OCI-LY1 (cell line): ENCODE measurements at regions not wholly inside any gene's neighbourhood (a gene's known extent, or its start where the extent isn't known, plus 50 kb on each side); places are given as distances from the start of the nearest gene placed in this dataset.

Experiments
- H2AFZ ChIP-seq: fragments of 200-600 bp; sonication (generic), shearing (Covaris generic); 2 replicates; pipeline ENCODE4 v1.6.0; 2014; ENCODE audit warnings: antibody characterized with exemption, mild to moderate bottlenecking, low read length
- H3F3A ChIP-seq: fragments of 200-600 bp; sonication (generic), shearing (Covaris generic); 2 replicates; pipeline ENCODE4 v1.6.0; 2014; ENCODE audit warnings: mild to moderate bottlenecking, antibody characterized with exemption, low read length, moderate library complexity; ENCODE audit not compliant: insufficient read depth
- H3K27ac ChIP-seq: fragments of 200-600 bp; sonication (generic); 2 replicates; pipeline ENCODE4 v1.5.1; 2014; ENCODE audit warnings: low read length, mixed run types, mild to moderate bottlenecking, low read depth; ENCODE audit not compliant: poor library complexity, severe bottlenecking
- H3K27me3 ChIP-seq: fragments of 200-600 bp; sonication (generic); 2 replicates; pipeline ENCODE4 v1.6.0; 2014; ENCODE audit warnings: antibody characterized with exemption, mild to moderate bottlenecking, low read length, moderate library complexity; ENCODE audit not compliant: insufficient read depth
- H3K36me3 ChIP-seq: fragments of 200-600 bp; sonication (generic); 2 replicates; pipeline ENCODE4 v1.6.1; 2014; ENCODE audit warnings: mild to moderate bottlenecking, antibody characterized with exemption, low read length, moderate library complexity, mixed read lengths; ENCODE audit not compliant: insufficient read depth
- H3K4me1 ChIP-seq: fragments of 200-600 bp; sonication (generic); 2 replicates; pipeline ENCODE4 v1.5.1; 2014; ENCODE audit warnings: mild to moderate bottlenecking, low read length, moderate library complexity; ENCODE audit not compliant: insufficient read depth, severe bottlenecking
- H3K4me2 ChIP-seq: fragments of 200-600 bp; sonication (generic), shearing (Covaris generic); 2 replicates; pipeline ENCODE4 v1.6.1; 2014; ENCODE audit warnings: low read length
- H3K4me3 ChIP-seq: fragments of 200-600 bp; sonication (generic); 2 replicates; pipeline ENCODE4 v1.5.1; 2014; ENCODE audit warnings: low read length, low read depth, mild to moderate bottlenecking, mixed read lengths; ENCODE audit not compliant: poor library complexity, severe bottlenecking
- H3K79me2 ChIP-seq: fragments of 200-600 bp; shearing (Covaris generic); 2 replicates; pipeline ENCODE4 v1.6.1; 2016; ENCODE audit warnings: mixed run types, low read length, mixed read lengths; ENCODE audit not compliant: insufficient read depth
- H3K9ac ChIP-seq: fragments of 200-600 bp; sonication (generic), shearing (Covaris generic); 2 replicates; pipeline ENCODE4 v1.6.1; 2014; ENCODE audit warnings: mild to moderate bottlenecking, low read length, mixed read lengths
- H3K9me2 ChIP-seq: fragments of 200-600 bp; sonication (generic), shearing (Covaris generic); 2 replicates; pipeline ENCODE4 v1.6.1; 2014; ENCODE audit warnings: low read depth, mild to moderate bottlenecking, low read length, mixed read lengths
- H3K9me3 ChIP-seq: fragments of 200-600 bp; shearing (Covaris generic); 2 replicates; pipeline ENCODE4 v1.6.1; 2014; ENCODE audit warnings: low read length, mixed read lengths
- H4K20me1 ChIP-seq: fragments of 200-600 bp; sonication (generic), shearing (Covaris generic); 2 replicates; pipeline ENCODE4 v1.6.0; 2016; ENCODE audit warnings: mild to moderate bottlenecking, low read length; ENCODE audit not compliant: insufficient read depth
- CTCF ChIP-seq: fragments of 200-600 bp; sonication (generic), shearing (Covaris generic); IDR thresholded peaks from 2 replicates; pipeline ENCODE4 v1.5.1; 2017; ENCODE audit warnings: mild to moderate bottlenecking, antibody characterized with exemption, low read length, moderate library complexity, mixed read lengths
- EZH2 ChIP-seq: fragments of 200-600 bp; sonication (generic), shearing (Covaris generic); IDR thresholded peaks from 2 replicates; pipeline ENCODE4 v1.8.0; 2017; ENCODE audit warnings: borderline replicate concordance, mixed run types, mild to moderate bottlenecking, antibody characterized with exemption, low read length, moderate library complexity, mixed read lengths

- Histone ChIP-seq H3F3A (no peaks in the 10 kb centered on the region), H3K4me2 (no peak overlapping the region), H3K9me2 (no peaks in the 10 kb centered on the region), H3K79me2 (no peaks in the 10 kb centered on the region), H3K9me3 (no peaks in the 10 kb centered on the region), H3K27ac (no peak overlapping the region), H3K36me3 (no peaks in the 10 kb centered on the region), H3K27me3 (no peaks in the 10 kb centered on the region), H3K9ac (no peak overlapping the region), H3K4me3 (no peak overlapping the region), H4K20me1 (no peaks in the 10 kb centered on the region), H2AFZ (no peak overlapping the region), H3K4me1 (no peaks in the 10 kb centered on the region)
- TF ChIP-seq CTCF (no peak), EZH2 (no peak)
Observed at GRCh38 chr13:39250440-39250839, 212.2 kb downstream of the NHLRC3 start.

DNA sequence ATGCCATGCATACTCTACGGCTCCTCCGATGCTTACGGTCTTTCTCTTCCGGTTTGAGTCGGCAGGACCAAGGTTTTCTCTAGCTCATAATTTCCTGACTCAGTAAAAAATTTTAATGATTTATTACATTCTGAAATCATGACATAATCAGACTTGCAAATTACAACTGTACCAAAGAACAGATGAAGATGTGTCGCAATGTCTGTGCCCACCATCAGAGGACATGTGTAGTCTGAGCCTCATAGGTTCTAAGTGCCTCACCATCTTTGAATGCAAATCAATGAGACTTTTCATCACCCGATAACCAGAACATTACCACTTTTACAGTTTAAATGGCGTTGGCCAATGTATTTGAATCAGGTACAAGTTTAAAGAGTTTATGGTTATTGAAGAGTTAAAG lies 213.1 kb downstream of the NHLRC3 start:
- TF ChIP-seq EZH2 (no peak), CTCF (no peak)
- Histone ChIP-seq H3K27ac (no peak overlapping the region), H3K9me3 (no peaks in the 10 kb centered on the region), H3F3A (no peaks in the 10 kb centered on the region), H3K9me2 (no peaks in the 10 kb centered on the region), H3K9ac (no peak overlapping the region), H3K36me3 (no peaks in the 10 kb centered on the region), H3K4me3 (no peak overlapping the region), H2AFZ (no peak overlapping the region), H4K20me1 (no peaks in the 10 kb centered on the region), H3K4me1 (no peaks in the 10 kb centered on the region), H3K4me2 (no peak overlapping the region), H3K27me3 (no peaks in the 10 kb centered on the region), H3K79me2 (no peaks in the 10 kb centered on the region)

DNA sequence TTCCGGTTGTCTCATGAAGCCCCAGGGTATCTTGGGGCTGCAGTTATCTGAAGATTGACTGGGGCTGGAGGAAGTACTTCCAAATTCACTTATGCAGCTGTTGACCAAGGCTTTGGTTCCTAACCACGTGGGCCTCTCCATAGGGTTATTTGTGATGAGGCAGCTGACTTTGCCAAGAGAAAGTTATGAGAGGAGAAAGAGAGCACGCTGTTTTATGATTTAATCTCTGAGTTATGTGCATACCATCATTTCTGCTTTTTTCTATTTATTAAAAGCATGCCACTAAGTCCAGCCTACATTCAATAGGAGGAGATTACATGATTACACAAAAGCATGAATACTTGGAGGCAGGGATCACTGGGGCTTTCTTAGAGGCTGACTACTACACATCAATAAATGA lies 215.5 kb downstream of the NHLRC3 start:
- no peaks in the 10 kb centered on the region for H3K9me2 ChIP-seq
- no peak overlapping the region for H3K4me2 ChIP-seq
- H3K27me3 ChIP-seq: no peaks in the 10 kb centered on the region
- H3K4me1 ChIP-seq: no peaks in the 10 kb centered on the region
- TF ChIP-seq EZH2 (no peak), CTCF (no peak)
- H4K20me1 ChIP-seq: no peaks in the 10 kb centered on the region
- no peaks in the 10 kb centered on the region for H3K36me3 ChIP-seq
- no peaks in the 10 kb centered on the region for H3K9me3 ChIP-seq
- no peak overlapping the region for H2AFZ ChIP-seq
- no peaks in the 10 kb centered on the region for H3K79me2 ChIP-seq
- H3K27ac ChIP-seq: no peak overlapping the region
- H3K9ac ChIP-seq: no peak overlapping the region
- no peaks in the 10 kb centered on the region for H3F3A ChIP-seq
- H3K4me3 ChIP-seq: no peak overlapping the region
